ENCODE measurements at regions not wholly inside any gene's neighbourhood (a gene's known extent, or its start where the extent isn't known, plus 50 kb on each side); places are given as distances from the start of the nearest gene placed in this dataset.

DNA sequence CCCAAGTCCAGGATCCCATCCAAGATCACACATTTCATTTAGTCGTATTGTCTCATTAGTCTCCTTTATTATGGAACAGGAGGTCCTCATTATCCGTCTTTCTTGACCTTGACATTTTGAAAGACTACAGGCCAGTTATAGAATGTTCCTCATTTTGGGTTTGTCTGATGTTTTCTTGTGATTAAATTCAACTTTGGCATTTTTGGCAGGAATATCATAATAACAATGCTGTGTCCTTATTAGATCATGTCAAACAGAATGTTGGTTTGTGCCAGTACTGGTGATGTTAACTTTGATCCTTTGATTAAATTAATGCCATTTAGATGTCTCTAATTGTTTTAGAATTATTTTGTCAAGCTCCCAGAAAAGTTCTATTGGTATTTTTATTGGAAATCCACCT lies 106.5 kb upstream of the FRY start:
- DNase-seq (ENCODE audit: low read depth), result no peak

DNA sequence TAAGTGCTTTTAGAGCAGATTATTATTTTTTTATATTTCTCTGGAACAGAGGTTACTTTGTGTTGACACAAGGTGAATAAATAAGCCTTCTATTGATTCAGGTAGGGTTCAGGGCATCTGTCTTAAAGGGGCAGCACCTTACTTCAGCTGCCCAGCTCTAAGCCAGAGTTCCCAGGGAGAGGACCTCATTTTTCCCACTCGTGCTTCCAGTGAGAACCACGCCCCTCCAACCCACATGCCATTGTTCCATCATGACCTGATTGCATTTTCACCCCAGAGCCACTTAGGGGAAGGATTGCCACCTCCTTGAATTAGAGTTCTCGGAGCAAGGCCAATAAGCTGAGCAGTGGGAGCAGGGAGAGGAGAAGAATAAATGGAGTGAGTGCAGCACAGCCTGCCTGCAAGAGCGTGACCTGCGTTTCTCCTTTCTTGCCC lies 104.3 kb upstream of the FRY start:
- no peak for DNase-seq (ENCODE audit: low read depth)

DNA sequence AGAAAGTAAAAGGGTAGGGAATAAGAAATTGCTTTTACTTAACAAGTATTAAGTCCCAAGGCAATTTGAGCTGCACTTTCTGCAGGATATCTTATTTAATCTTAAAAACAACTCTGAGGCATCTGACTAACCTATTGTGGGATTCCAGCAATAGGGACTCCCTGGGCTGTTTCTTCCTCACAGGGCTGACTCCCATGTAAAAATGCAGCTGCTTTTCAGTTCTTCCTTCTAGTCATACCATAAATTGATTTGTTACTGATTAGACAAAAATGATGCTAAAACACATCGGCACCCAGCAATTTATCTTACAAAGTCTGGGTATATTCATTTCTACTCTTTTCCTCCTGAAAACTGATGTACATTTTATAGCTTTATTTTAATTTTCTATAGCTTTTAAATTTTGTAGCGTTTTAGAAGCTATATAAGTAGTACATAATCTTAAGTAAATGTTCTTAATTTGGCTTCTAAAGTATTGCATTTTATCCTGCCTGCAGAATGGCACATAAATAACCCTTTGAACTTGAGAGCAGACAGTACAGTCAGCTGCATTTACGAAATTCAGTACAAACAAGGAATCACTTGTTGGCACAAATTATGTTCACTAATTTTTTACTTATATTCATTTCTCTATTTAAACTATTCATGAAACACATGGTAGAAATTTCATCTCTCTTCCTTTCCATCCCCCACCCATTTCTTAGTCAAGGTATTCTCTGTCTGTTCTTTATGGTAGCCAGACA lies 102.4 kb upstream of the FRY start:
- no peak for DNase-seq (ENCODE audit: low read depth)

DNA sequence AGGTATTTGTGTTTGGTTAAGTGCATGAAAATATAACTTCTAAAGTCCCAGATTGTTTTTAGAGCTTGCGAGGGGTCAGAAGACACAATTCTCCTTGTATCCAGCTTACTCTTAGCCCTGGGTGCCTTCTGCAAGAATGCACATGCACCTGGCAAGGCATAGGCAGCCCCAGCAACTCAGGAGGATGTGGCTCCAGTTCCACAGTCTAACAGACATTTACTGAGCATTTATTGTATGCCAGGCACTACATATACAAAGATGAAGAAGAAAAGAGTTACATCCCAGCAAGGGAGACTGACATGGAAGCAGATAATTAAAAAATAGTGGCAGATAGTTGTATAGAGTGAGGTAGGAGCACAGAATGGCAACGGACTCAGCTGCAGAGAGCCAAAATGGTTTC lies 101.1 kb upstream of the FRY start:
- DNase-seq (ENCODE audit: low read depth), result no peak

DNA sequence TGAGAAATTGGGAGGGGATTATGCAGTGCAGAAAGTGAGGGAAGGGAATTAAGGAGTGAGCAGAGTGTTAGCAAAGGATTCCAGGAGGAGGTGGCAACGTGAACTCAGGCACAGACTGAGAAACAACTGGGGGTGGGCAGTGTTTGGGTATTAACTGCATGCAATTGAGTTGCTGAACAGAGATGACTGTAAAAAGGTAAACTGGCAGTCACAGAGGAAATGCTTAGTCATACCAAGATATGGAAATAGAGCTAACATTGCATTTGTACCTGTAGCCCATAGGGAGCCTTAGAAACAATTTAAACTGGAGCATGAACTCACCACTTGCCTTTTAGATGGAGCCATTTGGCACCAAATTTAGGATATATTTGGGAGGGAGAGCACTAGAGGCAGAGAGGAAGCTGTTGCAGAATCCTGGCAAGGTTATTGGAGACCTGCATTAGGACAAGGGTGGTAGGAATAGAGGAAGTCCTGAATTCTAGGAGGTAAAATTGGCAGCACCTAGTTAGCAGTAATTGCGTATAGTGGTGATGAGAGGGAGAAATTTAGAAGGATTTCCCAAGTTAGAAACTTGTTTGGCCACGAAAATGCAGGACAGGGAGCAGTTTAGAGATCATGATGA lies 100.6 kb upstream of the FRY start:
- DNase-seq (ENCODE audit: low read depth), result no peak

DNA sequence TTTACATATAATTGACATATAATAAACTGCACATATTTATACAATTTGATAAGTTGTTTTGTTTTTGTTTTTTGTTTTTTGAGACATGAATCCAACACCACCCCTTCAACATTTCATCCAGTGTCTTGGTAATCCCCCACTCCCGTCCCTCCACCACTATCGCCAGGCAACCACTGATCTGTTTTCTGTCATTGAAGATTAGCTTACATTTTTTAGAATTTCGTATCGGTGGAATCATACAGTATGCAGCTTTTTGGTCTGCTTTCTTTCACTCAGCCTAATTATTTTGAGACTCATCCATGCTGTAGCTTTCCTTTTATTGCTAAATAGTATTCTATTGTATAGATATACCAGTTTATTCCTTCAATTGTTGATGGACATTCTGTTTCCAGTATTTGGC lies 94.1 kb upstream of the FRY start:
- no peak for DNase-seq (ENCODE audit: low read depth)

DNA sequence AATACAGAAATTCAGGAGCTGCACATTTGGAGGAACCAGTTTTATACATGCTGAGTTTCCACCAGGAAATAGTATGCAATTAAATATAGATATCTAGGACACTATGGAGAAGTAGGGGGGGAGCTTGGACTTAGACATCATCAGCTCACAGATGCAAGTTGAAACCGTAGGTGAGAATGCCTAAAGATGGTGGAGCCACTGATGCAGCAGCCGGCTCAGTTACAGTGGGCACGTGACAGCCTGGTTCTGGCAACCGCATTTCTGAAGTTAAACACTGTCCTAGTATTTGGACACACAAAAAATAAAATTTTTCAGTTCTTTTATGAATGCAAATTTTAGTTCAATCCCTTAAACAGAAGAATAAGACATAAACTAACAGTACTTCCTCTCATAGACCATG lies 91.5 kb upstream of the FRY start:
- no peak for DNase-seq (ENCODE audit: low read depth)

DNA sequence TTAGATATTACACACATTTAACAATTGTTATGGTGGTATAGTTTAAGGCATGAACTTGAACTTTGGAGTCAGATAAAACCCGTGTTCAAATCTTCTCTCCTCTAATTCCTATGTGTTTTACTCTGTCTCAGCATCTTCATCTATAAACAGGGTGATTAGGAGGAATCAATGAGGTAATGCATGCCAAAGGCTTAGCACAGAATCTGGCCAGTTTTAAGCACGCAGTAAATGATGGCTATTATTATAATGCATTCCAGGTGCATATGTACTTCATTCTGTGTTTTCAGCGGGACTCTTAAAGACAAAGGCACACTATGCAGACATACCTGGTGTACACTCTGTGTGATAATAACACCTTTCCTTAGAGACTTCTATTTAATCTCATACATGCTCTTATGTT lies 88.0 kb upstream of the FRY start:
- DNase-seq (ENCODE audit: low read depth), result no peak

DNA sequence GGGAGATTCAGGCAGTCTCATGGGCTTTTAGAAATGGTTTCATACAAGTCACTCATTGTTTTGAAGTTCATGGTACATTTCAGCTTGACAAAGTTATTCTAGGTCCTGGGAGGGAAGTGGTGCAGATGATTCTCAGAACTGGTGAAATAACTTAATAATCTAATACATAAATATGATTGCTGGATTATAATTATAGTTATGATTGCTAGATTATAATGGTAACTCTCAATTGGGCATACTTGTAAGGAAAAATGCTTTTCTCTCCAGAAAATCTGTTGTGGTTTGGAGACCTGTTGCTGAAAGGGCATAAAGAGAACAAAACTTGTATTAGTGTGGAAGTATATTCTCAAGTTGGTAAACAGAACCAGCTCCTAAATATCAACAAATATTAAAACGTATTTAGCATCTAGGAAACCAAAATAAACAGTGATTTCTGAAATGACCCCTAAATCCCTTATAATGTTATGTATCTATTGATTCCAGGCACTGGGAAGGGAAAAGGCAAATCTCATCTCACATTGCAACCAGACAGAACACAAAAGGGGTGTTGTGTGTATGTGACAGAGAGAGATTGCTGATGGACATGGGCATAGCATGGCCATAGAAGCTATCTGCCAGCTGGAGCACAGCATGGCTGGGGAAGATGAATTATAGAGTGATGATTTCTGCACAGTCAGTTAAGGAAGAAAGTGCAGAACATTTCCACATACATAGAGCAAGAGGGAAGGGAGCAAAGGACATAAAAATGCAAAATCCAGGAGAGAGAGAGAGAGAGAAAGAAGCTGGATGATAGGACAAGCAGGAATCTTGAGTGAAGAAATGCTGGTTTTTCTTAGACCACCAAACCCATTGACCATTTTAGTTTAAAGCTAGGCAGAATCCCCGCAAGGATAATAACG lies 87.1 kb upstream of the FRY start:
- DNase-seq (ENCODE audit: low read depth), result no peak

DNA sequence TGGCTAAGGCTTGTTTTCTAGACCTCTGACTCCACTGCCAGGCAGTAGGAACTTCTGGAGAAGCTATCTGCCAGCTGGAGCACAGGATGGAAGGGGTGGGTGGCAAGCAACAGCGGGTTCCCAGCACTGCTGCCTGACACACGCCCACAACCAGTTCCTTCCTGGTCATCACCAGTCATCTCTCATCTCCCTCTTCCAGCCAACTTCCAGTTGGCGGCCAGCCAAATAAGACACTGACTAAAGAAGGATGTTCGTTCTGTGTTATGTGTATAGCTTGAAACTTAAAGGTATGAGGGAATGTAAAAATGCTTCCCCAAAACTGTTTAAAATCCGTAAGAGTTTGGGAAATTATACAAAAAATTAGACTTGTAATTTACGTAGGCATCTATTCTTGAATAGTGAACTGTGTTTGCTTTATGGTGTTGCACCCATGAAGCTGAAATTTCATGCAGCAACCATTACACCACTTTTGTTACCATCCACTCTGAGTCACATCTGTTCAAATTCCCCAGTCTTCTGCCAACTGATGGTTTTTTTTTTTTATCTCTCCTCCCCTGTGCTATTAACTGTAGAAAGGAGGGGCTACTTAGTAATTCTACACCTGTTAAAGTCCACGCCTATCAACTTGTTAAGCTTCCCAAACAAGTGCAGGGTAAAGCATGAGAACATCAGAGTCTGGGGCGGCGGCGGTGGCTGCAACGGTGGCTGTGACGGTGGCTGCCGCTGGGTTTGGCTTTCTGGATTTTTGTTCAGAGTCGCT lies 86.2 kb upstream of the FRY start:
- DNase-seq (ENCODE audit: low read depth), result peak; percentile 92

DNA sequence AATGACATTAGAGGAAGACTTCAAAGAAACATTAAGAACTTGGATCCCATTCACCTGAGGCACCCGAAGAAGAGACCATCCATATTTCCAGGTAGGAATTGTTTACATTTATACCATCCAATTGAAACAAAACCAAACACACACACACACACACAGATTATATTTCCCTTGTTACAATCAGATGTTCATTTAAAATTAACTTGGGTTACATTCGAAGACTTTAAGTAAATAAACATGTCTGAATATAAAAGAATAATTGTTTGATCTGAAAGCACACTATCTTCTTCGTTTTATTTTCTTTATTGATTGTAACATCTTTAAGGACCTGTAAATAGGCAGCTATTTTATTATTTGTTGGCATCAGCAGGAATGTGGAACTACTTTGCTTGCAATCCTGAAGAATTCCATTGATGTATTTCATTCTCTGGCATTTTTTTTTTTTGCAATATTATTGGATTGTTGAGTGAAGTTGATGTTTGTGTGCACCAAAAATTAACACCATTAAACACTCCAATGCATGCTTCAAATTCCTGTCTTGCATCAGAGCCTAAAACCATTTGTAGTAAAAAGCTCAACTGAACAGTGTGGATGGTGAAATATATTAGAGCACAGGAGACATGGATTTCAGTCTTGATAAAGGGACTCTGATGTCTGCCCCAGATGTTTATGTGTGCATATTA lies 85.3 kb upstream of the FRY start:
- DNase-seq (ENCODE audit: low read depth), result no peak

DNA sequence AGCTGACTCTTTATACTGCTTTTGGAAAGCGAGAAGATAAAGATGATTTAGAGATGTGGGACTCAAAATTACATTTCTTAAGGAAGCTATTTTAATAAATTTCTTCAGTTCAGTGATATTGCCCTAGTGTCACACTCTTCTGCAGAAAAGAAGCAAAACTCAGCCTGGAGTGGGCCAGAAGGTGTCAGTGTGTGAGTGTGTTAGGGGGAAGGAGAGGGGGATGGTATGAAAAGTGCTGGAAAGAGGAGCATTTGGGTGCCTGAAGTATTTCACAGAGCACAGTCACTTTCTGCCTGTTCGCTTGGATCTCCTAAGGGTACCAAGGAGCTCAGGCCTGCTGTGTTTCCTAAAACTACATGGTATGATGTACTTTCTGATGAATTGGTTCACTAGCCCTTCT lies 84.5 kb upstream of the FRY start:
- DNase-seq (ENCODE audit: low read depth), result no peak

DNA sequence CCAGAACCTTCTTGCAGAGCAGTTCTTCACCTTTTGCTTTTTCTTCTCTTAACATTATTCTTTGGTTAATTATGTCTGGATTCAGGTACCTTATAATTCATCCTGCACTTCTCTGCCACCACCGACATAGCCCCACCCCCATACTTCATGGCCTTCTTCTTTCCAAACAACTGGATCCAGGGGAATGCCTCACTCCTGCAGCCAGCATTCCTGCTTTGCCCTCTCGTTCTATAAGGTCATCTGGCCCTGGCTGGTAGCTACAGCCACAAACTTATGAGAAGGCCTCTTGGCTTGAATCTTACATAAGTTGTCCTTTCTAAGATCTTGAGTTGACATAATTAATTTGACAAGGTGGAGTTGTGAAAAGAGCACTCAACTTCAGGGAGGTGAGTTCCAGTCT lies 84.1 kb upstream of the FRY start:
- DNase-seq (ENCODE audit: low read depth), result no peak

DNA sequence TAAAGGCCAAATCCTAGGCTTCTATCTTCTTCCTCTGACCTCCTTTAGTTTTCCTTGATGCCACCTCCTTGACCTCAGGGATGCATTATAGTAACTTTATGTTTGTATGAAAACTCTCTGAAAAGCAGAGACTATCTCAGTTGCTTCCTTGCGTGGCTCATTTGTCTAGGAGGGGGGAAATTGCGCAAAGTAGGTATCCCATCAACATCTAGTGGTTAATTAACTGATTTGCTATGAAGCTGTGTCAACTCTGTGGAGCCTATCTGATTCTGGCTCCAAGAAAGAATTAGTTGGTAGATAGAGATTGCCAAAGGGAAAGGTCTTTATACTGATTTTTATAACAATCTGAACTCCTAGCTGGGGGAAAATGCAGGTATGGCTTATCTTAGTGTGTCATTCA lies 82.1 kb upstream of the FRY start:
- no peak for DNase-seq (ENCODE audit: low read depth)

DNA sequence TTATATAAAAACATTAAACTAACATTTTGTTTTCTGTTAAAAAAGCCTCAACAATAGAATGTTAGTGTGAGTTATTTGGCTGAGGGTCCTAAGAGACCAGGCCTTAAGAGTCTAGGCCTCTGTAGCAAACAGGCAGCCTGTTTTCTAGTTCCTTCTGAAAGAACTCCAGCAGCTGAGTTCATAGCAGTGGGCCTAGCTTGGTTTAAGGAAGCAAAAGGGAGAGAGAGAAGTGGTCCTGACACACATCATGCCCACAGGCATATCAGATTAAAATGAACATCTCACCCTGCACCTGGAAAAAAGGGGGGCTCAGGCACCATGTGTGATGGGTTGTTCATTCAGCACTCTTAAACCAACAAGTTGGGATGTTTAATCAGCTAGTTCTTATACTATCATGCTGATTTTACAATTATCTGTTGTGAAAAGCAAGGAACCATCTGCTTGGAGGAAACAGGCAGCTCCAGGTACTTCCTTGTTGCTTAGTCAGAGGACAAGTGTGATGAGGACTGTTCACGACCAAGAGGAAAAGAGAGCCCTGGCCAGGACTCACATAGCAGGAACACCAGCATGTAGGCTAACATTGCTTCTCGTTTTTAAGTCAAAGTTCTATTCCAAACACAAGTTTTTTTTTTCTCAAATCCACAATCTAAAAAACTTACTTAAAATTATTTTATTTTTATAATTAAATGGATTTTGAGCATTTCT lies 81.3 kb upstream of the FRY start:
- no peak for DNase-seq (ENCODE audit: low read depth)

DNA sequence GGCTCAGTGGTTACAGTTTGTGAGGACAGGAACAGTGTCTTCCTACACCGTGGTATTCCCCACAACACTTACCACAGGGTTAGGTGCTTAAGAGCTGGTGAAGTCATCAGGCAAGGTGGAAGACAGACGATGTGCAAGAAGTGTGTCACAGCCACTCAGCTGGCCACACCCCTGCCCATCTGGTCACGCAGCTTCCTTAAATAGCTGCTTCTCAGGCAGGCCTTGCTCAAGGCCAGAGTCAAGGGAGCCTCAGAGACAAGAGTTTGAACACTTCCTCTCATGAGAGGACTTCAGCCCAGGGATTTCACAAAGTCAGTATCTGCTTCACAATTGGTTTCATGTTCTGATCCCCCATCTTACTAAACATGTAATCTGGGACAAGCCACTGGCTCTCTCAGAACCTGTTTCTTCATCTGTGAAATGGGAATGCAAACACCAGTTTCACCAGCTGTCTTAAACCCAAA lies 80.3 kb upstream of the FRY start:
- peak; percentile 81 for DNase-seq (ENCODE audit: low read depth)

DNA sequence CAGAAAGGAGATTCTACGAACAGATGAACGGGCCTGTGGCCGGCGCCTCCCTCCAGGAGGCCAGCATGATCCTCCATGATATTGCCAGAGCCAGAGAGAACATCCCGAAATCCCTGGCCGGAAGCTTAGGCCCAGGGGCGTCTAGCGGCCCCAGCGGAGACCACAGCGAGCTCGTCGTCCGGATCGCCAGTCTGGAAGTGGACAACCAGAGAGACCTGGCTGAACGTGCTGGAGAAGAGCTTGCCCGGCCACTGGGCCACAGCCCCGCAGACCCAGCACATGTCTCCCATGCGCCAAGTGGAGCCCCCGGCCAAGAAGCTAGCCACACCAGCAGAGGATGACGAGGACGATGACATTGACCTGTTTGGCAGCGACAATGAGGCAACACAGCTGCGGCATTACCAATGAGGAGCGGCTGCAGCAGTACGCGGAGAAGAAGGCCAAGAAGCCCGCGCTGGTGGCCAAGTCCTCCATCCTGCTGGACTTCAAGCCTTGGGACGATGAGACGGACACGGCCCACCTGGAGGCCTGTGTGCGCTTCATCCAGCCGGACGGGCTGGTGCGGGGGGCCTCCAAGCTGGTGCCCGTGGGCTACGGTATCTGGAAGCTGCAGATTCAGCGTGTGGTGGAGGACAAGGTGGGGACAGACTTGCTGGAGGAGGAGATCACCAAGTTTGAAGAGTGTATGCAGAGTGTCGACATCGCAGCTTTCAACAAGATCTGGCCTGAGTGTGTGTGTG lies 78.8 kb upstream of the FRY start:
- DNase-seq (ENCODE audit: low read depth), result no peak

DNA sequence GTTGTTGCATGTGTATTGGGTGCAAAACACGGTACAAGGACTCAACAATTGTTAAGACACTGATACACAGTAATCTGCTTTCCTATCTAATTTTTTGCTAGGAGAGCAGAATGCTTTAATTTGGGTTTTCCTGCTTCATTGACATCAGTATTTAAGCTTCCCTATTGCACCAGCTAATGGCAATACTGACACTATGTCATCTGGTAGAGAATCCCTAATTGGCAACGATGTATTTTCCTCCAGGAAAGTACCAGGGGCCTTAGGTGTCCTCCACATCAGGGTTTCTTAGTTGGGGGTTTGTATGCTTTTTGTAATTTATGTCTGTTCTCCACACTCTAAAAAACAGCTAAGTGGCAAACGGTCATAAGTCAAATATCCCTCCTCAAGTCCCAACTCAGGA lies 76.5 kb upstream of the FRY start:
- no peak for DNase-seq (ENCODE audit: low read depth)

DNA sequence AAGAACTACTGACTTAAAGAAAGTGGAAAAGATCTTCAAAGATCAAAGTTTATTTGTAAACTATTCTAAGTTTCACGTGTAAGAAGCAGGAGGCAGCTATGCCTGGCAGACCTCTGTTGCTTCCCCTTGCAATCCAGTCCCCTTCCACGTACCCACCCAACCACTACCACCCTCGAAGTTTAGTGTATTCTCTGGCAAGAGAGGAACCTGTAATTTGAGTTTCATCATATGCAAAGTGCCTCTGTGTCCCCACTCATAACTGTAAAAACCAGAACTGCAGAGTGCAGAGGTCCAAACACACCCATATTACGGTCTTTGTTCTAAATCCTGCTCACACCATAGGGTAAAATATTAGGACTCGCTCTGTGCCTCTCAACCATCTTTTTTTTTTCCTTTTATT lies 75.8 kb upstream of the FRY start:
- DNase-seq (ENCODE audit: low read depth), result no peak

Data from myocyte (in vitro differentiated cells).